Keratinocyte (primary cell): ENCODE measurements at regions not wholly inside any gene's neighbourhood (a gene's known extent, or its start where the extent isn't known, plus 50 kb on each side); places are given as distances from the start of the nearest gene placed in this dataset.

Source experiments
- DNase-seq: peaks from one replicate; pipeline ENCODE4 v3.0.0-alpha.2; 2011; ENCODE audit warnings: low read depth, missing footprints, low spot score
- FAIRE-seq: peaks from 2 replicates; lab custom pipeline; 2011; peaks lifted over from hg19 to GRCh38; lab: Jason Lieb, UNC
- H2AFZ ChIP-seq: 2 replicates; pipeline ENCODE4 v1.6.0; 2012; ENCODE audit warnings: low read length, control low read depth, inconsistent platforms; ENCODE audit not compliant: control insufficient read depth
- H3K27ac ChIP-seq: 2 replicates; pipeline ENCODE4 v1.5.1; 2011; ENCODE audit warnings: low read length; ENCODE audit not compliant: control insufficient read depth, insufficient read depth
- H3K27me3 ChIP-seq: 3 replicates; pipeline ENCODE4 v1.6.0; 2011; ENCODE audit warnings: low read length; ENCODE audit not compliant: control insufficient read depth, insufficient read depth; ENCODE audit errors: extremely low read depth
- H3K36me3 ChIP-seq, 2 experiments: 2 replicates in 1 of 2; 3 replicates in 1 of 2; pipeline ENCODE4 v1.5.1; 2011; ENCODE audit warnings: low read length in 2 of 2, mild to moderate bottlenecking in 1 of 2; ENCODE audit not compliant: control insufficient read depth in 2 of 2, insufficient read depth in 2 of 2; ENCODE audit errors: extremely low read depth in 1 of 2
- H3K4me1 ChIP-seq: 3 replicates; pipeline ENCODE4 v1.5.1; 2011; ENCODE audit warnings: low read length; ENCODE audit not compliant: control insufficient read depth, insufficient read depth; ENCODE audit errors: extremely low read depth
- H3K4me2 ChIP-seq: 3 replicates; pipeline ENCODE4 v1.6.0; 2011; ENCODE audit warnings: low read depth, low read length; ENCODE audit not compliant: control insufficient read depth, insufficient read depth; ENCODE audit errors: extremely low read depth
- H3K4me3 ChIP-seq, 3 experiments: fragments of 200-600 bp in 1 of 3; sonication (generic) in 1 of 3; 2 replicates in 2 of 3; 3 replicates in 1 of 3; pipeline ENCODE4 v1.5.1; 2011 to 2016; ENCODE audit warnings: low read length in 3 of 3, mild to moderate bottlenecking in 3 of 3, control low read depth in 2 of 3, inconsistent platforms in 1 of 3, low read depth in 1 of 3, mixed read lengths in 1 of 3, mixed run types in 1 of 3, moderate library complexity in 1 of 3; ENCODE audit not compliant: control insufficient read depth in 2 of 3, insufficient read depth in 2 of 3; ENCODE audit errors: extremely low read depth in 1 of 3
- H3K79me2 ChIP-seq: 2 replicates; pipeline ENCODE4 v1.6.0; 2012; ENCODE audit warnings: low read length; ENCODE audit not compliant: control insufficient read depth, insufficient read depth
- H3K9ac ChIP-seq: 3 replicates; pipeline ENCODE4 v1.6.0; 2011; ENCODE audit warnings: low read length; ENCODE audit not compliant: control insufficient read depth, insufficient read depth; ENCODE audit errors: extremely low read depth
- H3K9me1 ChIP-seq: 3 replicates; pipeline ENCODE4 v1.6.0; 2011; ENCODE audit warnings: low read length; ENCODE audit not compliant: control insufficient read depth, insufficient read depth; ENCODE audit errors: extremely low read depth
- H3K9me3 ChIP-seq: 2 replicates; pipeline ENCODE4 v1.5.1; 2012; ENCODE audit warnings: low read depth, low read length; ENCODE audit not compliant: control insufficient read depth
- H4K20me1 ChIP-seq: 3 replicates; pipeline ENCODE4 v1.6.0; 2011; ENCODE audit warnings: low read length; ENCODE audit not compliant: control insufficient read depth, insufficient read depth; ENCODE audit errors: extremely low read depth
- EZH2 ChIP-seq: IDR thresholded peaks from one replicate; pipeline ENCODE4 v1.6.1; 2012; ENCODE audit warnings: inconsistent platforms, mild to moderate bottlenecking, low read length, moderate library complexity
- dilution Hi-C: fragments of 300-500 bp; cut with MboI; formaldehyde crosslinking; loops from one replicate; pipeline ENCODE4 v1.7.0; 2020; ENCODE audit warnings: low sequenced_read_pairs; ENCODE audit not compliant: extremely low pct_ligation_motif_present
- TF ChIP-seq, protein P1 (sequence below), 3 experiments: IDR thresholded peaks in 1 of 3; conservative IDR thresholded peaks in 1 of 3; optimal IDR thresholded peaks in 1 of 3; 2 replicates in 2 of 3; 3 replicates in 1 of 3; pipeline versions ENCODE3 to v1.5.1; 2011; ENCODE audit warnings: low read length in 3 of 3, mild to moderate bottlenecking in 3 of 3, moderate library complexity in 2 of 3, control low read depth in 1 of 3, inconsistent platforms in 1 of 3; ENCODE audit not compliant: insufficient read depth in 2 of 3; ENCODE audit errors: extremely low read depth in 1 of 3

DNA sequence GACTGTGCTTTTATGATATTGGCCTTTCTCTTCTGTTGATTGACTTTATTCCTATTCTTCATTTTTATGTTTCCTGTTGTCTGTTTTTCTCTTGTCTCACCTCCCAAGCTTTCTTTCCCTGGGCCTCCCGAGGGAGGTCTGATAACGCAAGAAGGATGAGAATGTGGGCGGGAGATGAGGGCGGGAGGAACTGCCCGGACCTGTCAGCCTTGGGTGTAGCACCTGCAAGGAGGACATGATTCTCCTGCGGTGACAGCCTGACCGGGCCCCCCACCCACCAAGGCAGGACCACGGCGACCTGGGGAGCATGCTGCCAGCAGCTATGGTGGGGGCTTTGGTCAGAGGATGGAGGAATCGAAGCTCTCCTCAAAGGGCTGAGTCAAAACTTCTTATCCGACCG, 86.9 kb downstream of the PLEKHG1 start:
- Histone ChIP-seq H2AFZ (no peak overlapping the region), H3K9me1 (no peaks in the 10 kb centered on the region), H3K9ac (no peak overlapping the region), H3K27me3 (no peaks in the 10 kb centered on the region), H3K4me2 (peak overlapping the region; percentile 23), H3K4me3 (no peak overlapping the region), H3K27ac (no peak overlapping the region), H3K36me3 (no peaks in the 10 kb centered on the region), H3K4me1 (peaks cover 6% of the 10 kb centered on the region), H4K20me1 (no peaks in the 10 kb centered on the region), H3K79me2 (no peaks in the 10 kb centered on the region), H3K9me3 (no peaks in the 10 kb centered on the region)
- TF ChIP-seq, protein P1, sequence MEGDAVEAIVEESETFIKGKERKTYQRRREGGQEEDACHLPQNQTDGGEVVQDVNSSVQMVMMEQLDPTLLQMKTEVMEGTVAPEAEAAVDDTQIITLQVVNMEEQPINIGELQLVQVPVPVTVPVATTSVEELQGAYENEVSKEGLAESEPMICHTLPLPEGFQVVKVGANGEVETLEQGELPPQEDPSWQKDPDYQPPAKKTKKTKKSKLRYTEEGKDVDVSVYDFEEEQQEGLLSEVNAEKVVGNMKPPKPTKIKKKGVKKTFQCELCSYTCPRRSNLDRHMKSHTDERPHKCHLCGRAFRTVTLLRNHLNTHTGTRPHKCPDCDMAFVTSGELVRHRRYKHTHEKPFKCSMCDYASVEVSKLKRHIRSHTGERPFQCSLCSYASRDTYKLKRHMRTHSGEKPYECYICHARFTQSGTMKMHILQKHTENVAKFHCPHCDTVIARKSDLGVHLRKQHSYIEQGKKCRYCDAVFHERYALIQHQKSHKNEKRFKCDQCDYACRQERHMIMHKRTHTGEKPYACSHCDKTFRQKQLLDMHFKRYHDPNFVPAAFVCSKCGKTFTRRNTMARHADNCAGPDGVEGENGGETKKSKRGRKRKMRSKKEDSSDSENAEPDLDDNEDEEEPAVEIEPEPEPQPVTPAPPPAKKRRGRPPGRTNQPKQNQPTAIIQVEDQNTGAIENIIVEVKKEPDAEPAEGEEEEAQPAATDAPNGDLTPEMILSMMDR (optimal IDR thresholded peaks at IDR 0.05 in 1 of 3, IDR thresholded peaks at IDR 0.05 in 1 of 3, conservative IDR thresholded peaks at IDR 0.05 in 1 of 3; ENCODE audit: extremely low read depth in 1 of 3, insufficient read depth in 2 of 3, low read length in 3 of 3), result no peak
- TF ChIP-seq EZH2, result no peak
- FAIRE-seq, result no peak
- no peak for DNase-seq
- dilution Hi-C loops, result no loop called here

DNA sequence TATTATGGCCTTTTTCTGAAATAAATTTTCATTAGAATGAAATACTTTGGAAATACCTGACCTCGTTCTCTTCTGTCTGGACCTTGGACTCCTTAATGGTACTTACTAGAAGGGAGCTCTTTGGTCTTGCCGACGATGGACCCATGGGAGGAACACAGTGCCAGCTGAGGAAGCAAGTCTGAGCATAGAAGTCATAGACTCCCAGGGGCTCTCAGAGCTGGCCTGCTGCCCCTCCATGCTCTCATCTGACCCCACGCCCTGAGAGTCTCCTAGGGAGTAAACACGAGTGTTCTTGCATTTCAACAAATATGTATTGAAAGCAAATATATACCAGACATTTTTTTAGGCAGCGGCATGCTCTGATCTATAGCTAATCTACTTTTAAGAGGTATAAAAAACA, 87.8 kb downstream of the PLEKHG1 start:
- dilution Hi-C loops, result no loop called here
- Histone ChIP-seq H3K9me1 (no peaks in the 10 kb centered on the region), H3K27me3 (no peaks in the 10 kb centered on the region), H3K36me3 (no peaks in the 10 kb centered on the region), H3K79me2 (no peaks in the 10 kb centered on the region), H3K9me3 (no peaks in the 10 kb centered on the region), H2AFZ (no peak overlapping the region), H4K20me1 (no peaks in the 10 kb centered on the region), H3K4me3 (no peak overlapping the region), H3K9ac (no peak overlapping the region), H3K27ac (no peak overlapping the region), H3K4me2 (no peak overlapping the region), H3K4me1 (peaks cover 6% of the 10 kb centered on the region)
- no peak for TF ChIP-seq EZH2
- TF ChIP-seq, protein P1 (optimal IDR thresholded peaks at IDR 0.05 in 1 of 3, IDR thresholded peaks at IDR 0.05 in 1 of 3, conservative IDR thresholded peaks at IDR 0.05 in 1 of 3; ENCODE audit: extremely low read depth in 1 of 3, insufficient read depth in 2 of 3, low read length in 3 of 3), result no peak
- DNase-seq (no peak), FAIRE-seq (no peak)
